SK-N-SH treated with all-trans-retinoic acid at 6 μM for 48 hours (cell line): ENCODE measurements at regions not wholly inside any gene's neighbourhood (a gene's known extent, or its start where the extent isn't known, plus 50 kb on each side); places are given as distances from the start of the nearest gene placed in this dataset.

Experiments
- ARNTL ChIP-seq: fragments of 450-650 bp; formaldehyde crosslinking; IDR thresholded peaks from 2 replicates; pipeline ENCODE4 v1.5.0; 2020; ENCODE audit warnings: low read depth, mild to moderate bottlenecking, moderate library complexity, borderline replicate concordance
- OSR1 ChIP-seq: fragments of 250-450 bp; sonication (Bioruptor Pico); IDR thresholded peaks from 2 replicates; pipeline ENCODE4 v1.8.0; 2022; ENCODE audit warnings: moderate library complexity, mild to moderate bottlenecking, inconsistent platforms

DNA sequence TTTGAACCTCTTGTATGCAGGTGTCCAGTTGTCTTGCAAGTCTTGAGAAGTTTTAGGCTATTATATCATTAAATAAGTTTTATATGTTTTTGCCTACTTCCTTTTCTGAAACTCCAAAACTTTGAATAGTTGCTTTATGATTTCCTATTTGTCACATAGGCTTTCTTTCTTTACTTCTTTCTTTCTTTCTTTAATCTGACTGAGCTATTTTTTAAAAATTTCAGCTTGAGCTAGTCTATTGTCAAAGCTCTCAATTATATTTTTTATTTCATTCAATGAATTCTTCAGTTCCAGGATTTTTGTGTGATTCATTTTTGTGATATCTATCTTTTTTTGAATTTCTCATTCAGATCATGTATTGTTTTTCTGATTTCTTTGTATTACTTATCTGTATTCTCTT, 102.1 kb upstream of the TMEM178A start:
- no peak for TF ChIP-seq ARNTL (CRISPR knock-in tag)
- TF ChIP-seq OSR1 (CRISPR knock-in tag) = no peak
